RKO (cell line): ENCODE measurements at regions not wholly inside any gene's neighbourhood (a gene's known extent, or its start where the extent isn't known, plus 50 kb on each side); places are given as distances from the start of the nearest gene placed in this dataset.

Source experiments
- DNase-seq: peaks from one replicate; pipeline ENCODE4 v3.0.0-alpha.2; 2016; ENCODE audit warnings: low spot score

GRCh38 chr1:182293119-182293589, 98.4 kb downstream of the GLUL start:
- DNase-seq = no peak

- no peak for DNase-seq
Measured at GRCh38 chr1:182292193-182292741, 99.3 kb downstream of the GLUL start.

GRCh38 chr1:182291584-182292192, 99.9 kb downstream of the GLUL start:
- no peak for DNase-seq

- no peak for DNase-seq
Measured at GRCh38 chr1:182288749-182289604, 102.6 kb downstream of the GLUL start.

GRCh38 chr1:182286761-182287160, 104.8 kb downstream of the GLUL start:
- no peak for DNase-seq

GRCh38 chr1:182283746-182284544, 107.6 kb downstream of the GLUL start:
- no peak for DNase-seq

GRCh38 chr1:182281541-182281940, 110.0 kb downstream of the GLUL start:
- no peak for DNase-seq

- no peak for DNase-seq
Measured at GRCh38 chr1:182280504-182280900, 111.1 kb downstream of the GLUL start.

- no peak for DNase-seq
Measured at GRCh38 chr1:182279724-182280503, 111.7 kb downstream of the GLUL start.

GRCh38 chr1:182279302-182279701, 112.3 kb downstream of the GLUL start:
- DNase-seq = no peak

- DNase-seq = no peak
Measured at GRCh38 chr1:182278144-182279054, 113.2 kb downstream of the GLUL start.

GRCh38 chr1:182275271-182275670, 116.3 kb downstream of the GLUL start:
- DNase-seq = no peak

- no peak for DNase-seq
Measured at GRCh38 chr1:182274618-182275017, 117.0 kb downstream of the GLUL start.

- DNase-seq = no peak
Measured at GRCh38 chr1:182270731-182271130, 120.9 kb downstream of the GLUL start.

GRCh38 chr1:182269097-182269496, 122.5 kb downstream of the GLUL start:
- DNase-seq = no peak

- DNase-seq = no peak
Measured at GRCh38 chr1:182268669-182269068, 122.9 kb downstream of the GLUL start.

- DNase-seq = no peak
Measured at GRCh38 chr1:182264185-182264584, 127.4 kb downstream of the GLUL start.

GRCh38 chr1:182263706-182264105, 127.9 kb downstream of the GLUL start:
- DNase-seq = no peak

- DNase-seq = no peak
Measured at GRCh38 chr1:182262425-182262824, 129.2 kb downstream of the GLUL start.

- no peak for DNase-seq
Measured at GRCh38 chr1:182261655-182262054, 129.9 kb downstream of the GLUL start.
